Tibial artery (tissue), 4 donors: ENCODE measurements at regions not wholly inside any gene's neighbourhood (a gene's known extent, or its start where the extent isn't known, plus 50 kb on each side); places are given as distances from the start of the nearest gene placed in this dataset.

Experiments
- DNase-seq, 2 donors: peaks; one replicate each; pipeline ENCODE4 v3.0.0-alpha.2; 2019
- H3K27ac ChIP-seq, 2 donors: fragments of 200-600 bp; sonication (generic) in 1 of 2; 1 replicate in 1 of 2; 2 replicates in 1 of 2; pipeline ENCODE4 v1.5.1; 2018 to 2019; ENCODE audit warnings: mild to moderate bottlenecking in 1 of 2
- H3K27me3 ChIP-seq, 2 donors: fragments of 200-600 bp; sonication (generic) in 1 of 2; one replicate each; pipeline versions ENCODE4 v1.5.1 to v1.6.0; 2016 to 2019
- H3K36me3 ChIP-seq, 3 donors: fragments of 200-600 bp; sonication (generic) in 2 of 3; one replicate each; pipeline ENCODE4 v1.5.1; 2016 to 2019; ENCODE audit warnings: mild to moderate bottlenecking in 2 of 3
- H3K4me1 ChIP-seq, 4 donors: fragments of 200-600 bp; sonication (generic) in 2 of 4; 1 replicate in 3 of 4; 2 replicates in 1 of 4; pipeline ENCODE4 v1.5.1; 2016 to 2019
- H3K4me3 ChIP-seq, 2 donors: fragments of 200-600 bp; sonication (generic) in 1 of 2; 1 replicate in 1 of 2; 2 replicates in 1 of 2; pipeline ENCODE4 v1.5.1; 2018 to 2019; ENCODE audit warnings: mild to moderate bottlenecking in 2 of 2
- H3K9me3 ChIP-seq, 3 donors: fragments of 200-600 bp; sonication (generic) in 1 of 3; one replicate each; pipeline ENCODE4 v1.5.1; 2016 to 2019
- CTCF ChIP-seq, 2 experiments: fragments of 200-600 bp in 1 of 2; fragments of 450-650 bp in 1 of 2; IDR thresholded peaks; one replicate each; pipeline ENCODE4 v1.5.1; 2017 to 2019; ENCODE audit warnings: antibody characterized with exemption in 2 of 2, mild to moderate bottlenecking in 1 of 2, moderate library complexity in 1 of 2
- intact Hi-C: fragments of 100-400 bp; cut with DNase I; formaldehyde crosslinking; loops from one replicate; pipeline ENCODE4 v1.15.0; 2023; ENCODE audit warnings: low total_unique reads

- peak in 1 of 2 donors; percentile 50 for DNase-seq
- no peaks in the 10 kb centered on the region for H3K36me3 ChIP-seq
- intact Hi-C loops = no loop called here
- no peaks in the 10 kb centered on the region for H3K27me3 ChIP-seq
- H3K27ac ChIP-seq = no peak overlapping the region
- no peaks in the 10 kb centered on the region for H3K9me3 ChIP-seq
- H3K4me1 ChIP-seq = no peaks in the 10 kb centered on the region
- no peak for TF ChIP-seq CTCF (IDR thresholded peaks at IDR 0.05)
- H3K4me3 ChIP-seq = no peak overlapping the region
Observed at GRCh38 chr2:8552293-8552801, 129.5 kb upstream of the ID2 start.

- intact Hi-C loops = no loop called here
- no peaks in the 10 kb centered on the region for H3K36me3 ChIP-seq
- peaks cover 0 to 4% (median 4%) of the 10 kb centered on the region in 3 donors for H3K9me3 ChIP-seq
- no peak overlapping the region for H3K4me3 ChIP-seq
- H3K27ac ChIP-seq = no peak overlapping the region
- H3K27me3 ChIP-seq = no peaks in the 10 kb centered on the region
- no peaks in the 10 kb centered on the region for H3K4me1 ChIP-seq
- no peak for DNase-seq
- no peak for TF ChIP-seq CTCF (IDR thresholded peaks at IDR 0.05)
Observed at GRCh38 chr2:8553643-8554042, 128.2 kb upstream of the ID2 start.

- TF ChIP-seq CTCF (IDR thresholded peaks at IDR 0.05) = no peak
- H3K36me3 ChIP-seq = no peaks in the 10 kb centered on the region
- peaks cover 0 to 11% (median 11%) of the 10 kb centered on the region in 3 donors for H3K9me3 ChIP-seq
- no peak overlapping the region for H3K27ac ChIP-seq
- no peaks in the 10 kb centered on the region for H3K27me3 ChIP-seq
- no peak overlapping the region for H3K4me3 ChIP-seq
- DNase-seq = peak in 1 of 2 donors; percentile 25
- intact Hi-C loops = no loop called here
- H3K4me1 ChIP-seq = no peaks in the 10 kb centered on the region
Observed at GRCh38 chr2:8554296-8554806, 127.5 kb upstream of the ID2 start.

- Histone ChIP-seq H3K27ac (no peak overlapping the region), H3K36me3 (no peaks in the 10 kb centered on the region), H3K4me3 (no peak overlapping the region), H3K27me3 (no peaks in the 10 kb centered on the region), H3K4me1 (no peaks in the 10 kb centered on the region), H3K9me3 (peaks cover 0 to 15% (median 11%) of the 10 kb centered on the region in 3 donors)
- no peak for DNase-seq
- intact Hi-C loops = no loop called here
- TF ChIP-seq CTCF (IDR thresholded peaks at IDR 0.05) = no peak
Observed at GRCh38 chr2:8555543-8555942, 126.3 kb upstream of the ID2 start.

GRCh38 chr2:8558096-8558495, 123.8 kb upstream of the ID2 start:
- H3K27me3 ChIP-seq = no peaks in the 10 kb centered on the region
- DNase-seq = peak in 1 of 2 donors; percentile 35
- no peak overlapping the region for H3K4me3 ChIP-seq
- TF ChIP-seq CTCF (IDR thresholded peaks at IDR 0.05) = no peak
- no peaks in the 10 kb centered on the region for H3K36me3 ChIP-seq
- H3K4me1 ChIP-seq = no peaks in the 10 kb centered on the region
- no peak overlapping the region for H3K27ac ChIP-seq
- H3K9me3 ChIP-seq = peaks cover 0 to 15% (median 11%) of the 10 kb centered on the region in 3 donors
- intact Hi-C loops = no loop called here

GRCh38 chr2:8558956-8559355, 122.9 kb upstream of the ID2 start:
- H3K27ac ChIP-seq = no peak overlapping the region
- intact Hi-C loops = no loop called here
- no peak for TF ChIP-seq CTCF (IDR thresholded peaks at IDR 0.05)
- H3K36me3 ChIP-seq = no peaks in the 10 kb centered on the region
- no peaks in the 10 kb centered on the region for H3K4me1 ChIP-seq
- no peak overlapping the region for H3K4me3 ChIP-seq
- no peaks in the 10 kb centered on the region for H3K27me3 ChIP-seq
- H3K9me3 ChIP-seq = peaks cover 0 to 15% (median 11%) of the 10 kb centered on the region in 3 donors
- no peak for DNase-seq
